Keratinocyte (primary cell): ENCODE measurements at regions not wholly inside any gene's neighbourhood (a gene's known extent, or its start where the extent isn't known, plus 50 kb on each side); places are given as distances from the start of the nearest gene placed in this dataset.
"Not testable (repeated sequence)": the region's sequence is repeated elsewhere in the genome, so short reads cannot be mapped to it uniquely, and the experiment has no call there.

Experiments
- EZH2 ChIP-seq: IDR thresholded peaks from one replicate; pipeline ENCODE4 v1.6.1; 2012; ENCODE audit warnings: inconsistent platforms, mild to moderate bottlenecking, low read length, moderate library complexity
- TF ChIP-seq, protein P1 (sequence below), 3 experiments: IDR thresholded peaks in 1 of 3; conservative IDR thresholded peaks in 1 of 3; optimal IDR thresholded peaks in 1 of 3; 2 replicates in 2 of 3; 3 replicates in 1 of 3; pipeline versions ENCODE3 to v1.5.1; 2011; ENCODE audit warnings: low read length in 3 of 3, mild to moderate bottlenecking in 3 of 3, moderate library complexity in 2 of 3, control low read depth in 1 of 3, inconsistent platforms in 1 of 3; ENCODE audit not compliant: insufficient read depth in 2 of 3; ENCODE audit errors: extremely low read depth in 1 of 3

DNA sequence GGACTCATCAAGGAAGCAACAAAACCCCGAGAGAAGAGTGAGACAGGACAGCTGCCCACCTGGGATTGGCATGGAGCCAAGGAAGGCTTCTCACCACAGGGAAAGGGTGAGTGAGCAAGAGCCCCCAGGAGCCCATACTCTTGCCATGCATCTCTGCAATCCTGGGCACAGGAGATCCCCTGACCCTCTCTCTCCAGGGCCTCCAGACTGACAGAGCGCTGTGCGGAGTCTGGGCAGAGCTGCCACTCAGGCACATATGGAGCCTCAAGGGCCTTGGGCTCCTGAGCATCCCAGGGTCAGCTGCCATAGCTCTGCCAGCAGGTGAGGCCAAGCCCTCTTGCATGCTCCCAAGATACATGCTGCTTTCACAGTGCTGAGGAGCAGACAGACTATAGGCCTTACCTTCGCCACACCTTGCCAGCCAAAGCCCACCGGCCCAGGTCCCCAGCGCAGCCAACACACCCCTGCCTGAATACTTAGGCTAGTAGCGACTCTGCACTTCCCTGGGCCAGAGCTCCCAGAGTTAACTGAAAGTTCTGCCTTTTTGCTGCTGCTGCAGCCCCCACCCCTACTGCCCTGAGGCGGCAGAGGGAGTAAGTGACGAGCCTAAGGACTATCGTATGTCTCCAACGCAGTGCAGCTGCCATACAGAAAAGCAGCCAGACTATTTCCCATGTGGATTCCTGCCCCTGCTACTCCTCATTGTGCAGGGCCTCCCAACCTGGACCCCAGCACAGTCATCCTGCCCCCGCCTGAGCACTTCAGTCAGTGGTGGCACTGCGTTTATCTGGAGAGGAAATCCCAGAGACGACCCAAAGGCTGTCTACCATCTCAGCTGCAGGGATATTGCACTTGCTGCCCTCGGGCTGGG is 251.6 kb downstream of the SPATA31A6 start:
- TF ChIP-seq, protein P1, sequence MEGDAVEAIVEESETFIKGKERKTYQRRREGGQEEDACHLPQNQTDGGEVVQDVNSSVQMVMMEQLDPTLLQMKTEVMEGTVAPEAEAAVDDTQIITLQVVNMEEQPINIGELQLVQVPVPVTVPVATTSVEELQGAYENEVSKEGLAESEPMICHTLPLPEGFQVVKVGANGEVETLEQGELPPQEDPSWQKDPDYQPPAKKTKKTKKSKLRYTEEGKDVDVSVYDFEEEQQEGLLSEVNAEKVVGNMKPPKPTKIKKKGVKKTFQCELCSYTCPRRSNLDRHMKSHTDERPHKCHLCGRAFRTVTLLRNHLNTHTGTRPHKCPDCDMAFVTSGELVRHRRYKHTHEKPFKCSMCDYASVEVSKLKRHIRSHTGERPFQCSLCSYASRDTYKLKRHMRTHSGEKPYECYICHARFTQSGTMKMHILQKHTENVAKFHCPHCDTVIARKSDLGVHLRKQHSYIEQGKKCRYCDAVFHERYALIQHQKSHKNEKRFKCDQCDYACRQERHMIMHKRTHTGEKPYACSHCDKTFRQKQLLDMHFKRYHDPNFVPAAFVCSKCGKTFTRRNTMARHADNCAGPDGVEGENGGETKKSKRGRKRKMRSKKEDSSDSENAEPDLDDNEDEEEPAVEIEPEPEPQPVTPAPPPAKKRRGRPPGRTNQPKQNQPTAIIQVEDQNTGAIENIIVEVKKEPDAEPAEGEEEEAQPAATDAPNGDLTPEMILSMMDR (optimal IDR thresholded peaks at IDR 0.05 in 1 of 3, IDR thresholded peaks at IDR 0.05 in 1 of 3, conservative IDR thresholded peaks at IDR 0.05 in 1 of 3; ENCODE audit: extremely low read depth in 1 of 3, insufficient read depth in 2 of 3, low read length in 3 of 3): not testable (repeated sequence)
- TF ChIP-seq EZH2: not testable (repeated sequence)
